ENCODE measurements at regions not wholly inside any gene's neighbourhood (a gene's known extent, or its start where the extent isn't known, plus 50 kb on each side); places are given as distances from the start of the nearest gene placed in this dataset.

- DNase-seq = no peak
Observed at GRCh38 chr12:75894965-75895754, 136.4 kb downstream of the PHLDA1 start.

GRCh38 chr12:75893765-75894164 lies 137.8 kb downstream of the PHLDA1 start:
- no peak for DNase-seq

GRCh38 chr12:75892731-75893408 lies 138.7 kb downstream of the PHLDA1 start:
- no peak for DNase-seq

- DNase-seq = no peak
Observed at GRCh38 chr12:75891072-75891471, 140.5 kb downstream of the PHLDA1 start.

- DNase-seq = no peak
Observed at GRCh38 chr12:75890660-75891059, 140.9 kb downstream of the PHLDA1 start.

- DNase-seq = no peak
Observed at GRCh38 chr12:75890141-75890540, 141.4 kb downstream of the PHLDA1 start.

- DNase-seq = no peak
Observed at GRCh38 chr12:75888874-75889613, 142.5 kb downstream of the PHLDA1 start.

- DNase-seq = no peak
Observed at GRCh38 chr12:75888399-75888798, 143.2 kb downstream of the PHLDA1 start.

- DNase-seq = no peak
Observed at GRCh38 chr12:75887979-75888378, 143.6 kb downstream of the PHLDA1 start.

GRCh38 chr12:75884465-75884985 lies 147.1 kb downstream of the PHLDA1 start:
- no peak for DNase-seq

GRCh38 chr12:75883241-75883640 lies 148.3 kb downstream of the PHLDA1 start:
- no peak for DNase-seq

- DNase-seq = no peak
Observed at GRCh38 chr12:75882421-75882820, 149.2 kb downstream of the PHLDA1 start.

GRCh38 chr12:75881920-75882319 lies 149.7 kb downstream of the PHLDA1 start:
- no peak for DNase-seq

GRCh38 chr12:75877763-75878621 lies 153.6 kb downstream of the PHLDA1 start:
- no peak for DNase-seq

GRCh38 chr12:75876832-75877762 lies 154.5 kb downstream of the PHLDA1 start:
- no peak for DNase-seq

- no peak for DNase-seq
Observed at GRCh38 chr12:75874441-75874840, 157.1 kb downstream of the PHLDA1 start.

GRCh38 chr12:75872762-75873161 lies 158.8 kb downstream of the PHLDA1 start:
- no peak for DNase-seq

GRCh38 chr12:75870878-75871277 lies 160.7 kb downstream of the PHLDA1 start:
- no peak for DNase-seq

GRCh38 chr12:75868501-75868900 lies 163.1 kb downstream of the PHLDA1 start:
- DNase-seq = no peak

GRCh38 chr12:75865315-75865714 lies 166.3 kb downstream of the PHLDA1 start:
- no peak for DNase-seq

GRCh38 chr12:75864161-75864560 lies 167.4 kb downstream of the PHLDA1 start:
- no peak for DNase-seq

Data from NCI-H345 (cell line).